UCSD-AML1 (cell line): ENCODE measurements at regions not wholly inside any gene's neighbourhood (a gene's known extent, or its start where the extent isn't known, plus 50 kb on each side); places are given as distances from the start of the nearest gene placed in this dataset.
"Not testable (repeated sequence)": the region's sequence is repeated elsewhere in the genome, so short reads cannot be mapped to it uniquely, and the experiment has no call there.

Source experiments
- DNase-seq: peaks from one replicate; lab custom pipeline; 2025; ENCODE audit not compliant: unreplicated experiment; lab: John Stamatoyannopoulos, UW

GRCh38 chr1:190949939-190950338 lies 472.3 kb upstream of the BRINP3 start:
- no peak for DNase-seq

DNA sequence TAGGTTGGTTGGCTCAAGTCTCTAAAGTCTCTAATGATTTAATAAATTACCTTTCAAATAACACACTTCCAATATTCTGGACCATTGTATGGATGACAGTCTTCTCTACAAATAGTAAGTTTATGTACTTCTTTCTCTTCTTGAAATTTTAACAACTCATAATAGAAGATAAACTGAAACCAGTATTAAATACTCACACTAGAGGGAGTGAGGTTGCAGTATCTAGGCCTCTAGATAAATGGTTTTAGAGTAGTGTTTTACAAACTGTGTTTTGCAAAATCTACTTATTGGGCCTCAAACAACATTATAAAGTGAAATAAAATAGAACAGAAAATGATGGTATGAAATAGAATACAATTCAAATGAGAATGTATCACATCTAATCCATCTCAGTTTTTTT lies 479.9 kb upstream of the BRINP3 start:
- DNase-seq, result no peak

DNA sequence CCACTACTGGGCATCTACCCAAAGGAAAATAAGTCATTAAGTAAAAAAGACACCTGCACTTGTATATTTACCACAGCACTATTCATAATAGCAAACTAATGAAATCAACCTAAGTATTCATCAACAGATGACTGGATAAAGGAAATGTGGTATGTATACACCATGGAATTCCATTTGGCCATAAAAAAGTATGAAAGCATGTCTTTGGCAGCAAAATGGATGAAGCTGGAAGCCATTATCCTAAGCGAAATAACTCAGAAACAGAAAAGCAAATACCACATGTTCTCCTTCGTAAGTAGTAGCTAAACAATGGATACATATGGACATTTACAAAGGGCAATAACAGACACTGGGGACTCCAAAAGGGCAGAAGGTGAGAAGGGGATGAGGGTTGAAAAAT lies 485.7 kb upstream of the BRINP3 start:
- DNase-seq, result no peak

- no peak for DNase-seq
Measured at GRCh38 chr1:190975827-190976226, 498.2 kb upstream of the BRINP3 start.

- no peak for DNase-seq
Measured at GRCh38 chr1:191002768-191003167, 525.1 kb upstream of the BRINP3 start.

DNA sequence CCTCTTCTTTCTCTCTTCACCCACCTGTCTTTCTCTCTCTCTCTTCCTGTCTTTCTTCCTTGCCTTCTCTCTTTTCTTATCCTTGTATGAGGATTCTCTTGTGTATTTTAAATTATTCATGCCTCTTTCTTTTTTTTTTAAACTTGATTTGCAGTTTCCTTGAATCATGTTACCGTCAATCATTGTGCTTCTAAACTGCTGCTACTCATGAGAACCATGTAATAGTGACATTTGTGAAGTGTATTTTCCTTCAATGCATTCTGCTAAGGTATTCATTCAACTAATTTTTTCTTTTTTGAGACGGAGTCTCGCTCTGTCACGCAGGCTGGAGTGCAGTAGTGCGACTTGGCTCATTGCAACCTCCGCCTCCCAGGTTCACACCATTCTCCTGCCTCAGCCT lies 539.1 kb upstream of the BRINP3 start:
- no peak for DNase-seq

DNA sequence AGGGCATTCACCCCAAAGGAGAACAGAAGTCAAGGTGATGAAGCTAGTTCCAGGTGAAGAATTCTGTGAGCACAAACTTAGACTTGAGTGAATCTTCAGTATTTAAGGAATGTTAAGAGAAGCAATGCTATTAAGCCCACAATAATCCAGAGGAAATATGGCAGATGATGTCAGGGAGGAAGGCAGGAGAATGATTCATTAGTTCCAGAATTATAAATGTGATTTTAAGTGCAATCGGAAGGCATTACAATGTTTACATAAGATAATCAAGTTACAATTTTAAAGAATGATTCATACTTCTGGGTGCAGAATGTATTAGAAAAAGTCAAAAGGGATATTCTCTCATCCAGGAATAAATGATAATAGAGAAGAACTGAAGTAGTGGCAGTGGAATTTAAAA lies 545.2 kb upstream of the BRINP3 start:
- DNase-seq, result no peak

DNA sequence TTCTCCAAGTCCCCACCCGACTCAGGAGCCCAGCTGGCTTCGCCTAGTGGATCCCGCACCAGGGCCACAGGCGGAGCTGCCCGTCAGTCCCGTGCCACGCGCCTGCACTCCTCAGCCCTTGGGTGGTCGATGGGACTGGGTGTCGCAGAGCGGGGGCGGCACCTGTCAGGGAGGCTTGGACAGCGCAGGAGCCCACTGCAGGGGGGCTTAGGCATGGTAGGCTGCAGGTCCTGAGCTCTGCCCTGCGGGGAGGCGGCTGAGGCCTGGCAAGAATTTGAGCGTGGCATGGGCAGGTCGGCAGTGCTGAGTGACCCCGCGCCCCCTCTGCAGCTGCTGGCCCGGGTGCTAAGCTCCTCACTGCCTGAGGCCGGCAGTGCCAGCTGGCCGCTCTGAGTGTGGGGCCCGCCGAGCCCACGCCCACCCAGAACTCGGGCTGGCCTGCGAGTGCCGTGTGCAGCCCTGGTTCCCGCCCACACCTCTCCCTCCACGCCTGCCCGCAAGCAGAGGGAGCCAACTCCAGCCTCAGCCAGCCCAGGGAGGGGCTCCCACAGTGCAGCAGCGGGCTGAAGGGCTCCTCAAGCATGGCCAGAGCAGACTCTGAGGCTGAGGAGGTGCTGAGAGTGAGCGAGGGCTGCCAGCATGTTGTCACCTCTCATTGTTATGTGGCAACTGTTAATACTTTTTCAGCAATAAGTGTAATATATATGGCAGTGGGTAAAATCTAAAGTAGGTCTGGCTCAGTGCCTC lies 548.4 kb upstream of the BRINP3 start:
- DNase-seq, result no peak

- DNase-seq, result no peak
Measured at GRCh38 chr1:191026828-191027227, 549.2 kb upstream of the BRINP3 start.

DNA sequence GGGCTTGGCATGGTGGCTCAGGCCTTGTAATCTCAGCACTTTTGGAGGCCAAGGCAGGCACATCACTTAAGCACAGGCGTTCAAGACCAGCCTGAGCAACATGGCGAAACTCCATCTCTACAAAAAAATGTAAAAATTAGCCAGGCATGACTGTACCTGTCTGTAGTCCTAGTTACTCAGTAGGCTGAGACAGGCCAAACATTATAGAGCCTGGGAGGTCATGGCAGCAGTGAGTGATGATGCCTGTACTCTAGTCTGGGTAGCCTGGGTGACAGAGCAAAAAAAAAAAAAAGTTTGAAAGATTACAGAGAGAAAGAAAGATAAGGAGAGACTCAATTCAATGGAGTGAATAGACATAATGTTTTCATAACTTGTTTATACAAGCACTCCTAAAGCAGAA lies 556.5 kb upstream of the BRINP3 start:
- DNase-seq, result no peak

- no peak for DNase-seq
Measured at GRCh38 chr1:191043066-191043465, 565.4 kb upstream of the BRINP3 start.

DNA sequence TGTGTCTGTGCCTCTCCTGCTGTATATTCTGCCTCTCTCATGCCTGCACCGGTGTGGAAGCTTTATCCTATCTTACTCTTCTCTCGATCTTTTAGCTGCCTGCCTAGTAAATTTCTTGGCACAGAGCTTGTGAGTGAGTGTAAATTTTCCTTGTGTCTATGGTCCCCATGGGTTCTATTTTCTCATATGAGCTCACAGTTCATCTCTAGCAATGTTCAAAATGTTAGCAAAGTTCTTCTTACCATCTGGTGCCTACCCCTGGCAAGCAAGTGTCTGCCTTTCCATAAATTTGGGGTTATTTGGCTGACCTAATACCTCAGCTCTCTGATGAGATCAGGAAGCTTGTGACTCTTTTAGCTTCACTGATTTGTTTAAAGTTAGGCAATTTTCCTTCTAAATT lies 572.1 kb upstream of the BRINP3 start:
- no peak for DNase-seq

- no peak for DNase-seq
Measured at GRCh38 chr1:191052888-191053287, 575.2 kb upstream of the BRINP3 start.

DNA sequence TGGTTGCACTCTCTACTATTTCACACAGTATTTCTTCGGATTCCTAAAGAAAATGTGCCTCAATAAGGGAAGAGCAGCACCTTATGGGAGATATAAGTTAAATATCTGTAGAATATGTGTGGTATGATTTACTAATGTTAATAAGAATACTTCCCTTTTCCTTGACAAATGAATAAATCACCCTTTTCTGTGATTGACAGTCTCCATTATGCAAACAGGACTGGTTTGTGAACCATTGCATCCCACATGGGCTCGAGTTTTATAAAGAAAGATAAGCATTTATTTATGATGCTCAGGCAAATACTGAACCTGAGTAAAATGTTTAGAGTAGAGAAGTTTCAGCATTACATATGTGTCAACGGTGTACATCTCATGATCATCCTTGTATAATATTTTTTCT lies 587.7 kb upstream of the BRINP3 start:
- no peak for DNase-seq

GRCh38 chr1:191065771-191066170 lies 588.1 kb upstream of the BRINP3 start:
- no peak for DNase-seq

GRCh38 chr1:191074881-191075280 lies 597.2 kb upstream of the BRINP3 start:
- DNase-seq, result no peak

DNA sequence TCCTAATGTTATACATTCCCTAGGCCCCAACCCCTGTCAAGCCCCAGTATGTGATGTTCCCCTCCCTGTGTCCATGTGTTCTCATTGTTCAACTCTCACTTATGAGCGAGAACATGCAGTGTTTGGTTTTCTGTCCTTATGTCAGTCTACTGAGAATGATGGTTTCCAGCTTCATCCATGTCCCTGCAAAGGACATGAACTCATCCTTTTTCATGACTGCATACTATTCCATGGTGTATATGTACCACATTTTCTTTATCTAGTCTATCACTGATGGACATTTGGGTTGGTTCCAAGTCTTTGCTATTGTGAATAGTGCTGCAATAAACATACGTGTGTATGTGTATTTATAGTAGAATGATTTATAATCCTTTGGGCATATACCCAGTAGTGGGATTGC lies 605.4 kb upstream of the BRINP3 start:
- DNase-seq, result not testable (repeated sequence)

DNA sequence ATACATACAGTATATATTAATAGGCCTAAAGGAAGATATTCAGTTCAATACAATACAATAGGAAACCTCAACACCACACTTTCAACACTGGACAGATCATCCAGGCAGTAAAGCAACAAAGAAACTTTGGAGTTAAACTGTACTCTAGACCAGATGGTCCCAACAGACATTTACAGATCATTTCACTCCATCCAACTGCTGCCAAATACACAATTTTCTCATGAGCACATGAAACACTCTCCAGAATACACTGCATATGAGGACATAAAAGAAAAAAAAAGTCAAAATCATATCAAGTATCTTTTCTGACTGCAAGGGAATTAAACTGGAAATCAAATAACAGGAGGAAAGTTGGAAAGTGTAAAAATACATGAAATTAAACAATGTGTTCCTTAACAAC lies 607.5 kb upstream of the BRINP3 start:
- DNase-seq, result no peak

DNA sequence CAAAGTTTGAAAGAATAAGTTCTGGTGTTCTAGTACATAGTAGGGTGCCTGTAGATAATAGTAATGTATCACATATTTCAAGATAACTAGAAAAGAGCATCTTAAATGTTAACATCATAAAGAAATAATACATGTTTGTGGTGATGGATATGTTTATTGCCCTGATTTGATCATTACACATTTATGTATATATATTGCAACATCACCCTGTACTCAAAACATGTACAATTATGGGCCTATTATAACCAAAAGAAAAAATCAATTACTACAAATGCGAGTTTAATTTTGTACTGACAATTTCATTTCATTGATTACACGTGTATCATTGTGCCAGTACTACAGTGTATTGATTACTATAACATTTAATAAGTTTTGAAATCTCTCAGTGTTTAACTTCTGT lies 609.2 kb upstream of the BRINP3 start:
- DNase-seq, result no peak

DNA sequence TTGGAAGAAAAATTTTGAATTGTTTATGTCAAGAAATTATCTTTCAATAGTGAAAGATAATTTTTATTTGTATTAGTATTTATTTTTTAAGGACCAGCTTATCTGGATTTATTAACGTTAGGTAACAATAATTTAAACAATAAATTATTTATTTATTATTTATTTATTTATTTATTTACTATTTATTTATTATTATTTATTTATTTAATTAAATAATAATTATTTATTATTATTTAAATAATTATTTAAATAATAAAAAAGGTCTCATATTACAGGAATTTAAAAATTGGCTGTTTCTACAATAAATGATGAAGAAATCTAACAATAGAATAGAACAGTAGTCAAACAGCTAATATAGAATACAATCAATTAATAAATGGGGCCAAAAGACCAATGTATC lies 618.7 kb upstream of the BRINP3 start:
- no peak for DNase-seq

DNA sequence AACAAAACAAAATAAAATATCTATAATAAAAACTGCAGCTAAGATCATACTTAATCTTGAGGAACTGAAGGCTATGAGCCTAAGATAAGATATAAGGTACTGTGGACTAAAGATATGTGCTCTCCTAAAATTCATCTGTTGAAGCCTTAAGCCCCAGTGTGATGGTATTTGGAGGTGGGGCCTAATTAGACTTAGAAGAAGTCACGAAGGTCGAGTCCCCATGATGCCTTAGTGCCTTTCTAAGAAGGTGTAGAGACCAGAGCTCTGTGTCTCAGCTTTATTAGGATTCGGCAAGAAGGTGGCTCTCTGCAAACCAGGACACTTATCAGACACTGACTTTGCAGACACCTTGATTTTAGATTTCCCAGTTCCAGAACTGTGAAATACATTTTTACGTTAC lies 622.0 kb upstream of the BRINP3 start:
- DNase-seq, result no peak

- DNase-seq, result no peak
Measured at GRCh38 chr1:191101960-191102359, 624.3 kb upstream of the BRINP3 start.

DNA sequence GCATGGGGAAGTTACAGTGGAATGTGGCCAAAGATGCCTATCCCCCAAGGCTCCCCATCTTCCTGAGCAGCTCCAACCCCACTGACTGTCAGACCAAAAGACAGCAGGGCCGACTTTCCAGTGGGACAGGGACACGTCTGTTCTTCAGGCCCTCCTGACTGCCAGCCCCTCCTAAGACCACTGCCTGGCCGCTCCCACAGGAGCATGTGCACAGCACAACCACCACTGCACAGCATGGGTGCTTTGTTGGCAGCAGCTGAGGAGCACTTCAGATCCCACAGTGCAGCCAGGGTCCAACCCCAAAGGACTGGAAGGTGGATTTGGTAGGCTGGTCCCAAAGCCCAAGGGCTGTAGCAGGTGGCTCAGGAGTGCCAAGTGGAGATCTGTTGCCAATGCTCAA lies 648.3 kb upstream of the BRINP3 start:
- DNase-seq, result peak; percentile 2
